HG02981 (cell line): ENCODE measurements at regions not wholly inside any gene's neighbourhood (a gene's known extent, or its start where the extent isn't known, plus 50 kb on each side); places are given as distances from the start of the nearest gene placed in this dataset.
"Not testable (repeated sequence)": the region's sequence is repeated elsewhere in the genome, so short reads cannot be mapped to it uniquely, and the experiment has no call there.

ENCODE experiments used
- ATAC-seq: cut with Tn5 transposase; IDR thresholded peaks from one replicate; pipeline ENCODE4 v1.9.1; 2021; ENCODE audit warnings: mild to moderate bottlenecking, moderate library complexity; ENCODE audit not compliant: unreplicated experiment

GRCh38 chr13:22773465-22773864, 407.3 kb upstream of the SGCG start:
- no peak for ATAC-seq

DNA sequence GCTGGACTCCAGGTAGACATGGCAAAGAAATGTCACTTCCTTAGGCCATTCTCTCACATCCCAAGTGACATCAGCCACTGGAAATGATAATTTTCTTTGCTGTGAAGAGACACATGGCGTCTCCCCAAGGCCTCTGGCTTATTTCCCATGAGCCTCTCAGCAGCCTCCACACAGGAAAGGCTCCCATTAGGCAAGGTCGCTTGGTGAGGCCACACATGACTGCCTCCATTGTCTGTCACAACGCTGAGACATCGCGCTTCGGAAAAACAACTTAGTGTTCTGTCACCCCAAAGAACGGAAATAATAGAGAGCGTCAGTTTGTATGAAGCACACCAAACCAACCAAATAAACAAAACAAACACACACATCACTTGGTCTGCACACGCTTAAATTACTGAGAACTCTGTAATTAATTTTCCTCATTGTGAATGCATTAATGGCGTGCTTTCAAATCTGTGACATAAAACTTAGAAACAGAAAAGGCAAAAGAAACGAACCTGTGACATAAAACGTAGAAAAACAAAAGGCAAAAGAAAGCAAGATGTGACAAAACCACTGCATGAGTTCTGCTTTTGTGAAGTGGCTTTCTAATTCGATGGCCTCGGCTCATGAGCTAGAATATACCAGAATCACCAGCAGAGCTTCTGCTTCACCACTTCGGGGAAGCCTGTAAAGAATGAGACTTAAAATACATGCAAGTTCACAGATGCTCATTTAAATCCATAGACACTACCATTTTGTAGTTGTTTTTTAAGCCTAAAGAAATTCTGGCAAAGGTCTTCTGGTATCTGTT, 404.2 kb upstream of the SGCG start:
- no peak for ATAC-seq

- ATAC-seq, result no peak
Observed at GRCh38 chr13:22777207-22777606, 403.6 kb upstream of the SGCG start.

DNA sequence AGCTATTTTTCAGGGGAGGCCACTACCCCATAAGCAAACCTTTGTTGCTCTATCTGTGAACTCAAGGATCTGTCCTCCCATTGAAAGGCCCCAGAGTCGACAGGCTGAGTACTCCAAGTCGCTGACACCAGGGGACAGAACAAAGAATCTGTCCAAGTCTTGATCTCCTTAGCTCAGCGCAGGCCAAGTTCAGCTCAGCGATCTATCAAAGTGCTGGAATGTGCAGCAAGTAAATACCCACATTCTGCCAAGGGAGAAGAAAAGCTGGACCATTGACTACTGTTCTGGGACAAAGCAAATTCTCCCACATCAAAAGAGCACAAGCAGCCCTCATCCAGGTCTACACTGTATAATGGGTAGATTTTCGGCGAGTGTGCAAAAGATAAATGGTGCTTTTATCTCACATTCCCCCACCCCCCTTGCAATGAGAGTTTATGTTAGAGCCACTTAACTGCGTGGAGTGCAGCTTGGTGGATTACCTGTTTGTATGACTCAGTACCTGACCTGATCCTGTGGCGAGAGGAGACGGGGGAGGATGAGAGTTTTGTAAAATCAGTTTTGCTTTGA, 391.7 kb upstream of the SGCG start:
- no peak for ATAC-seq

DNA sequence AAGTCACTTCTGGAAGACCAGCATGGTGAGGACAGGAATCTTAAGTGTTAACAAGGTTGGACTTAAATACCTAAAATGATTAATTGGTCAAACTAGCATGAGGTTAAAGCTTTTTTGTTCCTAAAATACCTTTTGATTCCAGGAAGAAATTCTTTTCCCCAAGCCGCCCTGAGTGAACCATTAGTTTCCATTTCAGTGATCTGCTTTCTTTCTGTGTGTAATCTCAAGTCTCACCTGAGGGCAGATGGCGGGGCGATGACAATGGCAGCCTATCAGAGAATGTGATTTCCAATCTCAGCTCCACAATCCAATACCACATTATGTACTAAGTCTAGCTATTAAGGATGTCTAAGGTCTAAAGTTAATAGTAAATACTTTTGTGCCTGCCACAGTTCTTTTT, 390.9 kb upstream of the SGCG start:
- no peak for ATAC-seq

DNA sequence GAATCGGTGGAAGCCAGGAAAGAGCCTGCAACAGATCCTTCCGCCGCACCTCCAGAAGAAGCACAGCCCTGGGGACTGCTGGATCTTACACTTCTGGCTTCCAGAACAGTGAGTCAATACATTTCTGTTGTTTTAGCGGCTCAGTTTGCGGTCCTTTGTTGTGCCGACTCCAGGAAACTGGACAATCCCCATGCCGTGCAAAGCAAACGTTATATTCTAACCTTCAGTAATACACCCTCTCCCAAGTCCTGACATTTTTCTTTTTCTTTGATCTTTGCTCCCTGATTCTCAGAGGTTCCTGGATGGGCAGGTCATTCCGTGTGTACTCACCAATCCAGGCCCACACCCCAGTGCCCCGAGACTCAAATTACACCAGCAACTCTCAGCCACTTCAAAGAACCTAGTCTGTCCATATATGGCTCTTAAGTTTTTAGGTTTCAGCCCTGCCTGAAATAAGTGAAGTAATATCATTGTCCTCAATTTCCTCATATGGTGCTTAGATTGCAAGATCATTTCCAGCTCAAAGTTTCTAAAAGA, 387.1 kb upstream of the SGCG start:
- no peak for ATAC-seq

DNA sequence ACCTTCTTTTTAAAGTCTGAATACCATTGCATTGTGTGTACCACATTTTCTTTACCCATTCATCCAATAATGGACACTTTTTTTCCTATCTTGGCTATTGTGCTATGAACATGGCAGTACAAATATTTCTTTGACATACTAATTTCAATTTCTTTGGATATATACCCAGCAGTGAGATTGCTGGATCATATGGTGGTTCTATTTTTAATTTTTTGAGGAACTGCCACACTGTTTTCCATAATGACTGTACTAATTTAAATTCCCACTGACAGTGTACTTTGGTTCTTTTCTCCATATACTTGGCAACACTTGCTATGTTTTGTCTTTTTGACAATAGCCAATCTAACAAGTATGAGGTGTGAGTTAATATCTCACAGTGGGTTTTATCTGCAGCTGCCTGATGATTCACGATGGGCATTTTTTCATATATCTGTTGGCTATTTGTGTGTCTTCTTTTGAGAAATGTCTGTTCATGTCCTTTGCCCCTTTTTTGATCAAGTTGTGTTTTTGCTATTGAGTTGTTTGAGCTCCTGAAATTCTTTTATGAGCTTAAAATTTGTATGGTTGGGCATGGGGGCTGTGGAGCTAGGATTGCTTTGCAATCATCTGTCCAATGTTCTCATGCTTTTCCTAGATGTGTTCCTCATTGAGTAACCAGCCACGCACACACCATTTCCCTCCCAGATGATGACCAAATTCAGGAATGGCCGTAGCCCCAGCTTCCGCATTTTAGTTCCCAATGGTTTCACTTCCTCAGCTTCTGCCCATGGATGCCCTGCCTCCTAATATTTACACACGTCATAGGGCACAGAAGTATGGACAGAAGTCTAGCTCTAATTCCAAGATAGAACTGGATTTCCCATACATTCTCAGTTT, 380.0 kb upstream of the SGCG start:
- no peak for ATAC-seq

DNA sequence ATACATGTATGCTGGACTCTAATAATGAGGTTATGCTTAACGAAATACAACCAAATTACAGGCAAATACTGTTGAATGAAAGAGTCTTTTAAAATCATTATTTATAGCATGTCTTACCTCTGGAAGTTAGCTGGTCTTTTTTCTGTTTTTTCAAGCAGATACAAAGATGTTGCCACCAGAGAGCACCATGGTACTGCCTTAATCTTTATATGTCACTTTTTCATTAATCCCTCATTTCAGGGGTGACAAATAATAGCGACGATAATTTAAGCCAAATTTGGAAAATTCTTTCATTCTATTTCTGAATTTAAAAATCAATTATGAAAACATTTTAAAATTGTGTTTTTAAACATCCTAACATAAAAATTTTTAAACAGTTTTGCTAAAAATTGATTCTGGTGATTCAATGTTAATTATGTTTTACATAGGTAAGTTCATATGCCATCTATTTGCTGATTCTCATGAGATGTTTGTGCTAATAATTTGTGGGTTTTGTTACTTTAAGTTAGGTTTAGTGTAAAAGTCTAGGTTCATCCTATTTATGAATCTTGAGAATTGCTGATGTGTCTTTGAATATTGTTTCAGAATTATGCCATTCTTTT, 379.3 kb upstream of the SGCG start:
- ATAC-seq, result no peak

DNA sequence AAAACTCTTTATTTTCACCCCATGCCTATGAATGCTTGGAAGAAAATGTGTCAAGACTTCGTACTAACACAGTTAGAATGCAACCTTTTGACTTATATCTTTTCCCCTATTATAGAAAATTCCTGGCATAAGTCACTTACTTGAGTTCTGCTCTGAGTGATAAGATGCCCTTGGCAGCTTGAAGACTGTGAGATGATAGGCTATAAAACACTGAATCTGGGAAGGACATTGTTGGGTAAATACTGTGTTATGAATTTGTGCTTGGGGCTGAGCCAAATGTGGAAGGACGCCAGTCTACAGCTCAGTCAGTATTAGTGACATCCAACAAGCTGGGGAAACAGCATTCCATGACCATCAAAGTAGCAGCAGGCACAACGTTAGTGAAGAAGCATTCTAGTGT, 368.0 kb upstream of the SGCG start:
- no peak for ATAC-seq

DNA sequence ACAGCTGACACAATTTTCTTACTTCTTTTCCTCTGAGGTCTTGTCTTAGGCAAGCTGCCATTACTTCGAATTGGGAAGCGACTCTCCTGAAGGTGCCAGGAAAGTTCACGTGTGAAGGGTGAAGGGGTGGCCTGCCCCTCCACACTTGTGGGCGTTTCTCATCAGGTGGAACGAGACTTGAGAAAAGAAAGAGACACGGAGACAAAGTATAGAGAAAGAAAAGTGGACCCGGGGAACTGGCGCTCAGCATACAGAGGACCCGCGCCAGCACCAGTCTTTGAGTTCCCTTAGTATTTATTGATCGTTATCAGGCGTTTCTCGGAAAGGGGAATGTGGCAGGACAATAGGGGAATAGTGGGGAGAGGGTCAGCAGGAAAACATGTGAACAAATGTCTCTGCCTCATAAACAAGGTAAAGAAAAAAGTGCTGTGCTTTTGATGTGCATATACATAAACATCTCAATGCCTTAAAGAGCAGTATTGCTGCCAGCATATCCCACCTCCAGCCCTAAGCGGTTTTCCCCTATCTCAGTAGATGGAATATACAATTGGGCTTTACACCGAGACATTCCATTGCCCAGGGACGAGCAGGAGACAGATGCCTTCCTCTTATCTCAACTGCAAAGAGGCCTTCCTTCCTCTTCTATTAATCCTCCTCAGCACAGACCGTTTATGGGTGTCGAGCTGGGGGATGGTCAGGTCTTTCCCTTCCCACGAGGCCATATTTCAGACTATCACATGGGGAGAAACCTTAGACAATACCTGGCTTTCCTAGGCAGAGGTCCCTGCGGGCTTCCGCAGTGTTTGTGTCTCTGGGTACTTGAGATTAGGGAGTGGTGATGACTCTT, 367.0 kb upstream of the SGCG start:
- ATAC-seq, result not testable (repeated sequence)

- ATAC-seq, result not testable (repeated sequence)
Observed at GRCh38 chr13:22814433-22814832, 366.3 kb upstream of the SGCG start.

DNA sequence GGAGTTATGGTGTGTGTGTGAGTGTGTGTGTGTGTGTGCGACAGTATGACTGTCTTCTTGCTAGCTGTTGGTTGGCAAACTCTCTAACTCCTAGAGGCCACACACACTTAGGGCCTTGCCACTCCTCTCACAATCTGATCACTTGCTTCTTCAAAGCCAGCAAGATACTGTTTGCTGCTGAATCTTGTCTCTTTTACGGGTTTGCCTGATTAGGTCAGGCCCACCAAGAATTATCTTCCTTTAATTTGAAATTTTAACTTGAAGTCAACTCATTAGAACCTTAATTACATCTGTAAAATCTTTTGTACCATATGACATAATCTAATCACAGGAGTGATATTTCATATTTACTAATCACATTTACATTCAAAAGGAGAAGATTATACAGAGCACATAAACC, 359.2 kb upstream of the SGCG start:
- ATAC-seq, result no peak

DNA sequence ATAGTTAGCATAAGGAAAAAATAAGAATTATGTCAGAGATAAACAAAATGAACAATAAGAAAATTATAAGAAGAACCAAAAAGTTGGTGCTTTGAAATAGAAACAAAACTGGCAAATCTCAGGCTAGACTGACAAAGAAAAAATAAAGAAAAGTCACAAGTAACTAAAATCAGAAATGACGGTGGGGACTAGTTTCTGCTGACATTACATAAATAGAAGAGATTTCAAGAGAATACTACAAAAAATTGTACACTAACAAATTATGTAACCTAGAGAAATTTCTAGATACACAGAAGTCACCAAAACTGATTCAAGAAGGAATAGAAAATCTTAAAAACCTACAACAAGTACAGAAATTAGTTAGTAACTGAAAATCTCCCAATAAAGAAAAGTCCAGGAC, 355.6 kb upstream of the SGCG start:
- no peak for ATAC-seq

DNA sequence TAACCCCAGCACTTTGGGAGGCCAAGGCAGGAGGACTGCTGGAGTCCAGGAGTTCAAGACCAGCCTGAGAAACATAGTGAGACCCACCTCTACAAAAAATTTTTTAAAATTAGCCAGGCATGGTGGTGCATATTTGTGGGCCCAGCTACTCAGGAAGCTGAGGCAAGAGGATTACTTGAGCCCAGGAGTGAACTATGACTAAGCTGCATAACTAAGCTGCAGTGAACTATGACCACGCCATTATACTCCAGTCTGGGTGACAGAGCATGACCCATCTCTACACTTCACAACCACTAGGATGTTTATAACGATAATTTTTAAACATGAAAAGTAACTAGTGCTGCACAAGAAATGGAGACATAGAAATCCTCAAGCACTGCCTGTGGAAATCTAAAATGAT, 352.7 kb upstream of the SGCG start:
- no peak for ATAC-seq

GRCh38 chr13:22836475-22836874, 344.3 kb upstream of the SGCG start:
- no peak for ATAC-seq

GRCh38 chr13:22837980-22838647, 342.7 kb upstream of the SGCG start:
- ATAC-seq, result no peak

DNA sequence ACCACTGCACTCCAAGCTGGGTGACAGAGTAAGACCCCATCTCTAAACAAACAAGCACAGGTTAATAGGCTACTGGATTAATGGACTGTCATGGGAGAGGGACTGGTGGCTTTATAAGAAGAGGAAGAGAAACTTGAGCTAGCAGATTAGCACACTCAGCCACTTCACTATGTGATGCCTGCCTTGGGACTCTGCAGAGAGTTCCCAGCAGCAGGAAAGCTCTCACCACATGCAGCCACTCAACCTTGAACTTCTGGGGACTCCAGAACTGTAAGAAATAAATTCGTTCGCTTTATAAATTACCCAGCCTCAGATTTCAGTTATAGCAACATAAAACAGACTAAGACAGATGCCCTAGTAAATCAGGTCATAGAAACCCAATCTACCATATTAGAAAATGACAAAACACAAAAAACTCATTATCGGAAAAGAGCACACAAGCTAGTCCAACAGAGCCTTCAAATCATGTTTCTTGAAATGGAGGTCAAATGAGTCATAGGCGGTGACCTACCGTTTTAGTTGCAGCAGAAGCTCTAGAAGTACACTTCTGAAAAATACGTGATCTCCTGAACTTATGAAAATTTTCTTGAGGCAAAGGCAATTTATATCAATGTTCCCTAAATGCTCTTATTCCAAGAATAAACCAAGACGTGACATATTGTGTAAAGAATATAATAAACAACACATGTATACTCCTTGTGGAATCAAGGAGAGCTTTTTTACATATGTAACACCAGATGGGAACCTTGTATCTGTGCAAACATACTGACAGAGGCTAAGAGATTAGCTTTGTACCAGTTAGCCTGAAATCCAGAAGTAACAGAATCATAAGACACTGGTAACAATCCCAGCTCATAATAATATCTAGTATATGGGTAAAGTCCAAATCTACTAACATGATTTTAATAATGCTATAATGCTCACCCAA, 340.9 kb upstream of the SGCG start:
- no peak for ATAC-seq

- no peak for ATAC-seq
Observed at GRCh38 chr13:22846551-22846950, 334.2 kb upstream of the SGCG start.
